Esophagus muscularis mucosa (tissue), 3 donors: ENCODE measurements at regions not wholly inside any gene's neighbourhood (a gene's known extent, or its start where the extent isn't known, plus 50 kb on each side); places are given as distances from the start of the nearest gene placed in this dataset.

Experiments used
- CTCF ChIP-seq, 3 experiments: fragments of 200-600 bp in 2 of 3; fragments of 450-650 bp in 1 of 3; sonication (generic) in 2 of 3; IDR thresholded peaks; one replicate each; pipeline ENCODE4 v1.5.1; 2017 to 2019; ENCODE audit warnings: antibody characterized with exemption in 3 of 3, mild to moderate bottlenecking in 2 of 3, moderate library complexity in 1 of 3
- EP300 ChIP-seq: sonication (generic); formaldehyde crosslinking; IDR thresholded peaks from one replicate; pipeline ENCODE4 v1.6.1; 2017; ENCODE audit warnings: antibody characterized with exemption

- TF ChIP-seq CTCF (IDR thresholded peaks at IDR 0.05): no peak
- TF ChIP-seq EP300: no peak
Observed at GRCh38 chr18:46372670-46373069, 268.5 kb downstream of the HAUS1 start.
